ENCODE measurements at regions not wholly inside any gene's neighbourhood (a gene's known extent, or its start where the extent isn't known, plus 50 kb on each side); places are given as distances from the start of the nearest gene placed in this dataset.

GRCh38 chr18:46256078-46256477 is 151.9 kb downstream of the HAUS1 start:
- WGBS (ENCODE audit: missing lambda C conversion rate) = 68% methylated on average over 1 of the region's 1 CpG
- no peak overlapping the region for H3K4me2 ChIP-seq
- no peaks in the 10 kb centered on the region for H3K9me3 ChIP-seq
- no peak overlapping the region for H3K4me3 ChIP-seq
- FAIRE-seq = no peak
- ATAC-seq = no peak
- POLR2A ChIA-PET = no interaction called here
- DNase-seq (ENCODE audit: low read depth in 1 of 2, low spot score in 1 of 2) = no peak
- H3K27ac ChIP-seq = no peak overlapping the region
- CTCF ChIA-PET = interaction anchor here (0.5 kb wide), 1 partner anchor 140 kb away, joined by 3 read pairs; no protein-coding TSS in a partner anchor
- TF ChIP-seq TP53 (CRISPR knock-in tag; IDR thresholded peaks at IDR 0.05) (no peak), KDM5A (IDR thresholded peaks at IDR 0.05) (no peak), HOXB13 (CRISPR knock-in tag; IDR thresholded peaks at IDR 0.05; ENCODE audit: low read depth) (no peak), USF2 (IDR thresholded peaks at IDR 0.05) (no peak), HOXA7 (CRISPR knock-in tag; IDR thresholded peaks at IDR 0.05) (no peak), SMC3 (IDR thresholded peaks at IDR 0.05) (no peak), JUNB (IDR thresholded peaks at IDR 0.05) (no peak), CTCF (IDR thresholded peaks at IDR 0.05) (no peak), HMGXB4 (CRISPR knock-in tag; IDR thresholded peaks at IDR 0.05; ENCODE audit: borderline replicate concordance) (no peak), E2F6 (IDR thresholded peaks at IDR 0.05; ENCODE audit: borderline replicate concordance, low read depth) (no peak), EHMT2 (IDR thresholded peaks at IDR 0.05; ENCODE audit: low read depth) (no peak), CBX8 (IDR thresholded peaks at IDR 0.05) (no peak), HEYL (CRISPR knock-in tag; IDR thresholded peaks at IDR 0.05) (no peak), HES2 (IDR thresholded peaks at IDR 0.05) (no peak), PHF8 (IDR thresholded peaks at IDR 0.05; ENCODE audit: borderline replicate concordance, low read depth) (no peak), BCL3 (IDR thresholded peaks at IDR 0.05) (no peak), MAFK (IDR thresholded peaks at IDR 0.05; ENCODE audit: partially characterized antibody) (no peak), ELK1 (IDR thresholded peaks at IDR 0.05; ENCODE audit: low read depth, low read length) (no peak), FOSB (CRISPR knock-in tag; IDR thresholded peaks at IDR 0.05) (no peak)
- no peaks in the 10 kb centered on the region for H3K4me1 ChIP-seq

- ATAC-seq = no peak
- Histone ChIP-seq H3K4me1 (no peaks in the 10 kb centered on the region), H3K4me2 (no peak overlapping the region), H3K4me3 (no peak overlapping the region), H3K9me3 (no peaks in the 10 kb centered on the region), H3K27ac (no peak overlapping the region)
- TF ChIP-seq HES2 (IDR thresholded peaks at IDR 0.05) (no peak), ZFP36 (IDR thresholded peaks at IDR 0.05; ENCODE audit: borderline replicate concordance, partially characterized antibody) (no peak), RARB (CRISPR knock-in tag; IDR thresholded peaks at IDR 0.05) (no peak)
- WGBS (ENCODE audit: missing lambda C conversion rate) = 95% methylated on average over 3 of the region's 3 CpGs
- ChIA-PET CTCF (interaction anchor here (0.7 to 0.8 kb wide), 2 partner anchors 23 to 395 kb away, joined by 3 to 4 read pairs; no protein-coding TSS in a partner anchor), POLR2A (no interaction called here)
- no peak for DNase-seq (ENCODE audit: low read depth in 1 of 2, low spot score in 1 of 2)
- no peak for FAIRE-seq
Observed at GRCh38 chr18:46257366-46257765, 153.2 kb downstream of the HAUS1 start.

Data from A549 (cell line).